Pancreas (tissue), 10 donors: ENCODE measurements at regions not wholly inside any gene's neighbourhood (a gene's known extent, or its start where the extent isn't known, plus 50 kb on each side); places are given as distances from the start of the nearest gene placed in this dataset.

Experiments
- ATAC-seq, 4 donors: fragments of 200-7000 bp; cut with Tn5 transposase; one replicate each; pipeline versions ENCODE4 v1.8.0 to v1.9.1; 2020; ENCODE audit warnings: mild to moderate bottlenecking in 4 of 4, moderate library complexity in 4 of 4
- DNase-seq, 6 donors: peaks; one replicate each; pipeline ENCODE4 v3.0.0-alpha.2; 2020
- FAIRE-seq: peaks from 2 replicates; lab custom pipeline; 2012; peaks lifted over from hg19 to GRCh38; lab: Jason Lieb, UNC
- H3K27ac ChIP-seq, 4 donors: fragments of 200-600 bp; sonication (generic); 1 replicate in 3 of 4; 2 replicates in 1 of 4; pipeline versions ENCODE4 v1.5.0 to v1.8.0; 2020
- H3K27me3 ChIP-seq, 4 donors: fragments of 200-600 bp; one replicate each; pipeline ENCODE4 v1.8.0; 2021
- H3K36me3 ChIP-seq, 3 donors: fragments of 200-600 bp; sonication (generic) in 1 of 3; one replicate each; pipeline versions ENCODE4 v1.5.0 to v1.8.0; 2020 to 2021
- H3K4me1 ChIP-seq, 3 donors: fragments of 200-600 bp; one replicate each; pipeline ENCODE4 v1.8.0; 2021
- H3K4me3 ChIP-seq, 4 donors: fragments of 200-600 bp; sonication (generic) in 2 of 4; one replicate each; pipeline versions ENCODE4 v1.5.0 to v1.8.0; 2020 to 2021
- H3K9me3 ChIP-seq, 4 donors: fragments of 200-600 bp; one replicate each; pipeline ENCODE4 v1.8.0; 2021
- CTCF ChIP-seq, 4 donors: fragments of 200-600 bp; sonication (generic) in 3 of 4; IDR thresholded peaks; one replicate each; pipeline versions ENCODE4 v1.5.0 to v1.8.0; 2021; ENCODE audit warnings: antibody characterized with exemption in 4 of 4
- WGBS, 2 donors: extraction: QIAGEN DNeasy Blood & Tissue Kit; methylation state at CpG; one replicate each; pipeline ENCODE4 v1.1.7; 2013; 5-methylcytosine and 5-hydroxymethylcytosine counted together
- intact Hi-C, 3 donors: fragments of 100-400 bp; cut with DNase I; formaldehyde crosslinking; loops; one replicate each; pipeline versions ENCODE4 v1.11.1 to v1.14.2; 2022
- donor health status: healthy with polysubstance abuse.
- donor health status: DM: no; HTN: no; CAD: no; lungs with moderate emphysema.
- donor health status: DM: no; HTN: no; CAD: no.
- donor health status: control.
- donor health status: control.
- donor health status: Bipolar disorder and iron deficiency.
- donor health status: DM: yes; HTN: yes; CAD: no.
- donor health status: DM: no; HTN: no; CAD: no.
- donor health status: DM: no; HTN: no; CAD: no.
- donor health status: DM: yes; HTN: yes; CAD: no.

- ATAC-seq (no peak), FAIRE-seq (no peak), DNase-seq (no peak)
- TF ChIP-seq CTCF (IDR thresholded peaks at IDR 0.05) = no peak
- no peaks in the 10 kb centered on the region for H3K4me1 ChIP-seq
- no peaks in the 10 kb centered on the region for H3K36me3 ChIP-seq
- 53 to 65% methylated on average over 2 of the region's 2 CpGs for WGBS, 2 donors
- intact Hi-C loops = no loop called here
- H3K9me3 ChIP-seq = no peaks in the 10 kb centered on the region
- H3K4me3 ChIP-seq = no peak overlapping the region
- no peaks in the 10 kb centered on the region for H3K27me3 ChIP-seq
- H3K27ac ChIP-seq = no peak overlapping the region
Observed at GRCh38 chr9:20291201-20291600, 331.1 kb downstream of the MLLT3 start.

GRCh38 chr9:20290257-20290656 is 332.0 kb downstream of the MLLT3 start:
- H3K9me3 ChIP-seq = no peaks in the 10 kb centered on the region
- no peaks in the 10 kb centered on the region for H3K27me3 ChIP-seq
- TF ChIP-seq CTCF (IDR thresholded peaks at IDR 0.05) = no peak
- DNase-seq (no peak), ATAC-seq (no peak), FAIRE-seq (no peak)
- intact Hi-C loops = no loop called here
- H3K4me1 ChIP-seq = no peaks in the 10 kb centered on the region
- no peaks in the 10 kb centered on the region for H3K36me3 ChIP-seq
- WGBS, 2 donors = 80 to 83% methylated on average over 6 of the region's 6 CpGs
- H3K27ac ChIP-seq = no peak overlapping the region
- no peak overlapping the region for H3K4me3 ChIP-seq

- no peak for TF ChIP-seq CTCF (IDR thresholded peaks at IDR 0.05)
- no peak for ATAC-seq
- 64 to 71% methylated on average over 9 of the region's 9 CpGs for WGBS, 2 donors
Observed at GRCh38 chr9:20289423-20290010, 332.8 kb downstream of the MLLT3 start.

GRCh38 chr9:20286969-20287368 is 335.3 kb downstream of the MLLT3 start:
- FAIRE-seq (no peak), DNase-seq (no peak), ATAC-seq (no peak)
- intact Hi-C loops = no loop called here
- no peaks in the 10 kb centered on the region for H3K9me3 ChIP-seq
- H3K4me3 ChIP-seq = no peak overlapping the region
- H3K4me1 ChIP-seq = no peaks in the 10 kb centered on the region
- no peak overlapping the region for H3K27ac ChIP-seq
- TF ChIP-seq CTCF (IDR thresholded peaks at IDR 0.05) = no peak
- WGBS, 2 donors = 66 to 67% methylated on average over 3 of the region's 3 CpGs
- H3K27me3 ChIP-seq = no peaks in the 10 kb centered on the region
- no peaks in the 10 kb centered on the region for H3K36me3 ChIP-seq

More at GRCh38 chr9:20289423-20290010, 332.8 kb downstream of the MLLT3 start:
- H3K9me3 ChIP-seq = no peaks in the 10 kb centered on the region
- no peaks in the 10 kb centered on the region for H3K27me3 ChIP-seq
- DNase-seq = no peak
- no peaks in the 10 kb centered on the region for H3K36me3 ChIP-seq
- H3K4me1 ChIP-seq = no peaks in the 10 kb centered on the region
- FAIRE-seq = no peak
- H3K27ac ChIP-seq = no peak overlapping the region
- intact Hi-C loops = no loop called here
- H3K4me3 ChIP-seq = no peak overlapping the region

- H3K4me1 ChIP-seq = no peaks in the 10 kb centered on the region
- WGBS, 2 donors = 68 to 72% methylated on average over 2 of the region's 2 CpGs
- FAIRE-seq (no peak), ATAC-seq (no peak), DNase-seq (no peak)
- H3K27me3 ChIP-seq = no peaks in the 10 kb centered on the region
- no peaks in the 10 kb centered on the region for H3K36me3 ChIP-seq
- H3K9me3 ChIP-seq = no peaks in the 10 kb centered on the region
- TF ChIP-seq CTCF (IDR thresholded peaks at IDR 0.05) = no peak
- H3K4me3 ChIP-seq = no peak overlapping the region
- no peak overlapping the region for H3K27ac ChIP-seq
- intact Hi-C loops = no loop called here
Observed at GRCh38 chr9:20286154-20286700, 336.1 kb downstream of the MLLT3 start.
